RPMI7951 (cell line): ENCODE measurements at regions not wholly inside any gene's neighbourhood (a gene's known extent, or its start where the extent isn't known, plus 50 kb on each side); places are given as distances from the start of the nearest gene placed in this dataset.
"Not testable (repeated sequence)": the region's sequence is repeated elsewhere in the genome, so short reads cannot be mapped to it uniquely, and the experiment has no call there.

Source experiments
- DNase-seq: peaks from one replicate; pipeline ENCODE4 v3.0.0-alpha.2; 2012; ENCODE audit warnings: low read depth

DNA sequence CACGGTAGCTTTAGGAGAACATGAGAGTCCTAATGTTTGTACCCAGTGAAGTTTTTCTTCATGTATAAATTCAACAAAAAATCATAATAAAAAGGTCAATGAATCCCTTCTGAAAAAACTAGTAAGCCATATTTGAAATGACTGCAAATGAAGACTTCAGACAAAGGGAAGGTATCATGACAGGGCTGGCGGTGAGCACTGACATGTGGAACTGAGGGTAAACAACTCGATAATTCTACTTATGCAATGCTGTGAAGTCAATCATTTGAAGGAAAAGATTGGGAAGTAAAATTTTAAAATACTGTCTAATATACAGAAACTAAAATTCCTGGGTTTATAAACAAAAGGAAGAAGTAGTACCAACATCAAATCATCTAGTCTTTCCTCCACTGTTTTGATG lies 190.2 kb upstream of the COPS8 start:
- no peak for DNase-seq

DNA sequence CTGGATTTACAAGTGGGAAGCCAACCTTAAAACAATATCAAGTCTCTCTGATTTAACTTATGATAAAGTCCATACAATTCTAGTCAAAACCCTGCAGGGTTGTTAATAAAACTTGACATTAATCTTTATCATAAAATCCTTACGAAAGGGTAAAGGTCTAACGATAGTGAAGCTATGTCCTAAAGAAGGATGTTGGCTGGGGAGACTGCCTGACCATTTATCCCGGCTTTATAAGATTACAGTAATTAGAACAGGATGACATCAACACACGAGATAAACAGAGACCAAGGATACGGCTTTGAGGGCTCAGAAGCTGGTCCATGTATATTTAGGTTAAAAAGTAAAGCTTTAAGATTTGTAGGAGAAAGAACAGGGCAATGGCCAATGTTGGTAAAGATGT lies 189.0 kb upstream of the COPS8 start:
- DNase-seq, result no peak

DNA sequence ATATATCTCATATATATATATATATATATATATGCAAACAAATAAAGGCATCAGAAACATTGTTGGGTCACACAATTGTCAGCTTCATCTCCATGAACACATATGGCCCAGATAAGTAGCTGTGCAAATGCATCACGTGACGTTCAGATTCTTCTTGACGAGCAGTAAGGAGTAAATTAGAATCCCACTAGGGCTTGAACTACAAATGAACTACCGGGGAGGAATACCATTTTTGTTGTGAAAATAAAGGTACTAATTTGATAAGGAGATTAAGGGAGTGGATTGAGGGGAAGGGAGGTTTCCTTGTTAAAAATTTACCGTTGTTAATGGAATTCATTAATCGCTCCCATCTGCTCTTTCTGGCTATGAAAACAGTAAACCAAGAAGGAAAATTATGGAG lies 186.5 kb upstream of the COPS8 start:
- DNase-seq, result no peak

DNA sequence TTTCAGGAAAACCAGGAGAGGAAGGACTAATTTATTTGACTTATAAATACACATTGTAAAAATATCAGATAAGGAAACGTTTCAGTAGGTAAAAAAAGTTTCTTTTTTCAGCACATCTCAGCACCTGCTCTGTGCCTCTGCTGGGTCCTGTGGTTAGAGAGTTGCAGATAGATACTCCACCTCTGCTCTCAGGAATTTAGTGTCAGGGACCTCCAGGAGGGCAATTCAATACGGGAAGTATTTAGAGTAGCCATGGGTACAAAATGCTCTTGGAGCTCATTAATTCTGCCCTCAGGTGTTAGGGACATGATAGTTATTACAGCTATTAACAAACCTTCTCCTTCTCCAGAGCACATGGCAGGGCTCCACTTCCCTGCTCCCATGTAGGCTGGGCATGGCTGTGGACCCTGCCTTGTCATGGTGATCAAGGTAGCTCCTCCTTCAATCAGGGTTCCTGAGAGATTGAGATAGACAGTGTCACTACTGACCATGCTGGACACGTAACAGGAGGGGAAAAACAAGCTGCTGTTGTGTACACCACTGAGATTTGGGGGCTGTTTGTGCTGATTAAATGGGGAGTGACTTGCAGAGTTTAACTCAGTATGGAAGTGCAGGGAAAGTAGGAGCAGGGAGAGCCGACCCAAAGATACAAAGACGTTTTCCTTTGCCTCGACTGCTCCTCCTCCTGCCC lies 185.6 kb upstream of the COPS8 start:
- no peak for DNase-seq

DNA sequence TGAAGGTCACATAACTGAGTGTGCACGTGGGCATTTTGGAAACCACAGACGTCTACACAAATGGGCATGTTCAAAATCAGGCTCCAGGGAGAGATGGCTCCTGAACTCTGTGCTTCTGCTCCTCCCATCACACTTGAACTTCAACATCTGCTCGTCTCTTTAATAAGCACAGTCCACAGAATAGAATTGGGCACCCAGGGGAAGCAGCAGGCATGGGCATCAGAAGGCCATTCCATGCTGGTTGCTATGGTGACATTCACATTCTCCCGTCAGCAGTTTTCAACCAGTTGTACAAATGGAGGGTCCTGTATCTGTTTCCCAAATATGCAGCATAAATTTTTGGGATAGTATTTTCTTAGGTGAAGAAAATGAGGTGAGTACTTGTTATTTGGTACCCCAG lies 183.7 kb upstream of the COPS8 start:
- no peak for DNase-seq

DNA sequence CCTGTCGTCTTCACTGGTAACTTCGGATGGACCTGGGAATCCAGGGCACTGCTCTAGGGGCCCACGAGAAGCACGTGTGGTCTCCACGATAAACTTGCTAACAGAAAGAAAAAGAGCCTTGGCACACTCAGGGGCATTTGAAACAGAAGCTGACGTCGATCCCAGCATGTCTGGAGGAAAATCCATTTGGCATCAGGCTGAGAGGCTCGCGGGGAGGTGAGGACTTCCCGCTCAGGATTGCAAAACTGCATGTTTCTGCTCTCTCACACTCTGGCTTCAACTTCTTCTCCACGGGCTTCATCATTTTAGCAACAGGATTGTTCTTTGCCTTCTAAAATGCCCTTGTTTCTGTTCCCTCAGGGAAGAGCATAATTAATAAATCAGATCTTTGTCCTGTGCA lies 181.7 kb upstream of the COPS8 start:
- no peak for DNase-seq

DNA sequence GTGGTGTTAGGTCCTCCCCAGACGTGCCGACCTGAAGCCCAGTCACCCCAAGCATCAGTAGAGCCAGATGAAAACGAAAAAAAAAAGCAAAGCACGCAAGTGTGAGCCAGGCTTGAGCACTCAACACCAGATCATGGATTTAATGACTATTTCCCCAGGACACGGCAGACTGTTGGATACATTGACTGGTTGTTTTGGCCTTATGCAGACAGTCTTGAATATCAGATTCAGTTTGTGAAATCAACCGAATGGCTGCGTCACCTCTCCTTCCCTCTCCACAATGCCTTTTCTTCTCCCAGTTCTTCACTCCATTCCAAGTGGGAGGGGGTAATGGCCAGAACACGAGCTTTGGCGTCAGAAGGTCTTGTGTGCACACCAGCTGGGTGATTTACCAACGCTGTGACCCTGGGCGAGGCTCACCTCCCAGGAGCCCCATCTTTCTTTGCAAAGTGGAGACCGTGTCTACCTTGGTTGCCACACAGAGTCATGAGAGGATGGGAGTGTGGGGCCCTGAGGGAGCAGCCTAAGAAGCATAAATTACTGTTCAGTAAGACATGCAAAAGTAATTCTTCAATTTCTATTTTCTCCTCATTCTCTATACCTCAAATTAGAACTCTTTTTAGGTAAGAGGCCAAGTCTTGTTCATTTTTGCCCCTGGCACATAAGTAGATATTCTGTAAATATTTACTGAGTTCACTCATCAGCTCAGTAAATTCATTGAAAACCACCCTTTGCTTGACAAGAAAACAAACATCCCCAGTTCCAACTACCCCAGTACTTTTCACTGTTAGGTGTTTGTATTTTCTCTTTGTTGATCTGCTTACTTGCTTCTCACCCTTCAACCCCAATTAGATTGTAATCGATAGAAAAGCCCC lies 181.1 kb upstream of the COPS8 start:
- no peak for DNase-seq

DNA sequence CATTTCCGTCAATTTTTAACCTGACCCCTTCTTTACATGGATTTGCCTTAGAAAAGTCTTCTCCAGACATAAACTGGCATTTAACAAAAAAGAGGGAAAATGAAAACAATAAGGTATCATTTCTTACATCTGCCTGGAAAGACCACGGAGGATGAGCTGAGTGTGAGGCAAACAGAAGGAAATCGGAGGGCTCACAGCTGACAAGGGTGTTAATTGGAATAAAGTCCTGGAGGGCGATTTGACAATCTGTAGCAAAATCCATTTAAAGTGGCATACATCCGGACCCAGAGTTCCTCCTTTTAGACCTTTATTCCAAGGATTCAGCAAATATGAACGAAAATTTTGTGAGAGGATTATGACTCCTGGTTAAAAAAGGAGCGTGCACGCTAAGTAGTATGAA lies 179.7 kb upstream of the COPS8 start:
- DNase-seq, result no peak

DNA sequence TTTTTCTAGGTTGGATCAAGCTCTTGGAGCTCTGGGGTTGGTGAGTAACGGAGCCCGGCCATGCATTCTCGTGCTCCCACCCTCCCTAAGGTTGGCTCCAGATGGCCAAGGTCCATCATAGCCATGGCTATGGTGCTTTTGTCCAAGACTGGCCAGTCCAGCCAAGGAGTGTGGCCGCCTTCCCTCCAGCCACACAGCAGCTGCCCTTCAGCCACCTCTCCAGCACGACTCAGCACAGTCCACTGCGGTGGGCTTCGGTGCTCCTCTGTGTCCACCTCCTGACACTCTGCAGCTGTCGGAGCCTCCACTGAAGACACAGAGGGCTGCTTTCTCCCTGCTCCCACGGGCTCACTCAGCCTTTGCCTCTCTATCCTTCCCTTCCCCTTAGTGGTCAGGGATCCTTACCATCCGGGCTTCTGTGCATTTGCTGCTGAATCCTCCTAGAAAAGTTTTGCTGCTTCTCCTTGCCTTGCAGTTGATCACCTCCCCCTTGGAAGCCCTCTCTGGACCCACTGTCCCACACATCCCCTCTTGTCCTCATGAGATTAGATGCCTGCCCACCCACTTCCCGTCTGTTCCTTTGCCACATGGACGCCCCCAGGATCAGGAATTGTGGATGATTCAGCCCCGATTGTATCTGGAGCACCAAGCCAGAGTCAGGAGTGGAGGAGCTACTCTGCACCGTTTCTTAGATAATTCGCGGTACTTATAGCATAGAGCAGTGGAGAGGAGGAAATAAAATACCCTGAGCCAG lies 177.1 kb upstream of the COPS8 start:
- no peak for DNase-seq

DNA sequence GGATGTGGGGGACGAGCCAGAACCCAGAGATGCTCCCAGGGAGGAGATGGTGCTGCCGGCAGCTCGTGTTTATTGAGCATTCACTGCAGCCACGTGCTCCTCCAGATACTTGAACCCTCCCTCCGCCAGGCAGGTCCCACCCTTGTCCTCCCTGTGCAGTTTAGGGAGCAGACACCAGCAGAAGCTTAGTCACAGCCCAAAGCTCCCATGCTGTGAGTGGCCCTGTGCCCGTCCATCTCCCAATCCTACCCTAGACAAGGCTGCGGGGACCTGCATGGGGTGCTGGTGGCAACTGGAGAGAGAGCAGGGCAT lies 176.5 kb upstream of the COPS8 start:
- no peak for DNase-seq

DNA sequence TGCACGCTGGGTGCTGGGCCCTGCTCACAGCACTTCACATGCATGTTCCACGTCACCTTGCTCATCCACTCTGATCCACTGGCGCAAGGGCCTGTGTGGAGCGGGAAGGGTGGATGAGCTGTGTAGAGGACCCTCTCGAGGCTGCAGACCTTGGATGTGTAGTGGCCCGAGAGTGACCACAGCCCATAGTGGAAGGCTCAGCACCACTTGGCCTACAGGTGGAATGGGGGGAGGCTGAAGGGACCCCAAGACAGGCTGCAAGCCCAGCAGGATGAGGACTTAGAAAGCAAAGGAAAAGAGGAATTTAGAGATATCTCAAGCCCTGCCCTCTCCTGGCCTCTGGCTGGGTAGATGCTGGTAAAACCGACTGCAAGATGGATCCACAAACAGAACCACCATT lies 175.9 kb upstream of the COPS8 start:
- DNase-seq, result no peak

DNA sequence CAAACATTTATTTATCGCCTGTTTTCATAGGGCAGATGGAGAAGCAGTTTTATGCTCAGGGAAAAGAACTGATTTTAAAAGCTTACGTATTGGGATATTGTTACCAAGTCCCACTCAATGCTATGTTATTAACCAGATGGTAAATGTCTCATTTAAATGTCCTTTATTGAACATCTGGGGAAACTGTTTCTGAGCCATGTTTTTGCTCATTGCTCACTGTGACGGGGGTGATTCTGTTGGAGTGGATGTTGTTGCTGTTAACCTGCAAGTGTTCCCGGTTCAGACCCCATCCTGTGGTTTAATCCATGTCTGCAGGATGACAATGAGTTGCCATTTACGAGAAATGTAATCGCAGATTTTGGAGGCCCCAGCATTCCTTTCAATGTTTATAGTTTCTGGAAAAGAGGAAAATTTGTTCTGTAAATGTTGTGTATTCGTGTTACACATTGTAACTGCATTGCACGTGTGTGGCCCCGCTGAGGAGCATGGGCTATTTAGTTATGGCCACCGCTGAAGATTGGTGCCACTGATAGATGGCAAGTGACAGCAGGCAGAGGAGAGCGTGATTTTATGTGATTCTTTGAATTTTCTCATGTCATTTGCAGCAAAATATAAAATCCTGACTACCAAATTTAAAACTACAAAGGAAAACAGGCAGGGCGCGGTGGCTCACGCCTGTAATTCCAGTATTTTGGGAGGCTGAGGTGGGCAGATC lies 174.8 kb upstream of the COPS8 start:
- DNase-seq, result no peak

DNA sequence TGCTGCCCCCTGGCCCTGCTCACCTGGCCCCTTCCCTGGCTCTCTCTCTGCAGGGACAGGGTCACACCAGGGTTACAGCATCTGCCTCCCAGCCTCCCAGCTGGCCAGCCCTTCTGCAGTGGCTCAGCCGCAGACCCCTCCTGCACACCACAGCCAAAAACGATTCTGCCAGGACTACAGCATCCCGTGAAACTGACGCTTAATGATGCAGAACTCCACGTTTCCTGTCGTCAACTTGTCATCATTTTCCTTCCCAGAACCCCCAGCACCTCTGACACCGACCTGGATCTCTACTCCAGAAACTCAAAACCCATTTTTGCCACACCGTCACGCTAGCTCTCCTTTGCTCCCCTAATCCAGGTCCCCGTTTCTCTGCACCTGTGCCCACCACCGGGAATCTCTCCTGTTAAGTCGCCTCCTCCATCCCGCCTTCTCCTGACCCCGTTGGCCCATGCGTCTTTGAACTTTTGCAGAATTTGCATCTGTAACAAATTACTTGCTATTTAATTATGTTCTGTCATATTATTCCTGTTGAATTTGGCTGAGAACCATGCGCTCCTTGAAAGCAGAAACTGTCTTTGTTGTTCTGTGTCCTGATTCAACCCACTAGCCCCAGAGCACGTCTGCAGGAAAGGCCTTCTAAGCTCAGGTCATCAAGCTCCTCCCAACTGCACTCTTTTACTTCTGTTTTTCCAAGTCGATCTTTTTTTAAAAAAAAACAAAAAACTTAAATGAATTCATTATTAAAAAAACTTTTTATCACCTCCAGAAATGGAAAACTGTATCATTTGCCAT lies 173.2 kb upstream of the COPS8 start:
- no peak for DNase-seq

DNA sequence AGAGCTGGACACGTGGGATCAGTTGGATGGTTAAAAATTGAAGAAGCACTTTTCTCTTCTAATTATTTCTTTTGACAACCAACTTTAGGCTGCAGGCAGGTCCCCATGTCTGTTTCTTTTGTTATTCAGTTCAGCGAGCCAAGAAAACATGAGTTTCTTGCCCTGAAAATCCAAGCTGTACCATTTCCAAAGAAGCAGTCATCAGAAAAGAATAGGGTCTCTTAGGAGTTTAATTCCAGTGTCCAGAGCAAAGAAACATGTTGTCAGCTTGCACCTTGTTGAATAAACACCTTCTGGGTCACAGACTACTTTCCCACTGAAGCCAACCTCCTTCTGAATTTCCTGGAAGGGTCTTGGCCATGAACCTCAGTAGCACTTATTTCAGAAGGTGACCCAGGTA lies 170.5 kb upstream of the COPS8 start:
- no peak for DNase-seq

DNA sequence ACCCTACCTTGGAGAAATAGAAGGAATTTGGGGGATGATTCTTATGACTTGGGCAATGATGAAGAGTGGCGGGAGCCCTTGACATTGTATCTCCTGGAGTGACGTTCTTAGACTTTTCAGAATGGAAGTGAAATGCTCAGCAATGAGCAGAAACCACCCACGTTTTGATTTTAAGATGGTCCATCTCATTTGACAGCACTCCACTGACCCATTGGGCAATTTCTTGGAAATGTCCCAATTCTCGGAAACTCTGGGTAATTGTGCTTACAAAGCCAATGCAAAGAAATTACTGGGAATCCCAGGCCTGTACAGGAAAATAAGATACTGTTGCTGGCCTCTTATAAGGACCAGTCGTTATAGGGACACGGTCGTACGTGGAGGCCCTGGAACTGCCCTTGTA lies 170.0 kb upstream of the COPS8 start:
- DNase-seq, result no peak

DNA sequence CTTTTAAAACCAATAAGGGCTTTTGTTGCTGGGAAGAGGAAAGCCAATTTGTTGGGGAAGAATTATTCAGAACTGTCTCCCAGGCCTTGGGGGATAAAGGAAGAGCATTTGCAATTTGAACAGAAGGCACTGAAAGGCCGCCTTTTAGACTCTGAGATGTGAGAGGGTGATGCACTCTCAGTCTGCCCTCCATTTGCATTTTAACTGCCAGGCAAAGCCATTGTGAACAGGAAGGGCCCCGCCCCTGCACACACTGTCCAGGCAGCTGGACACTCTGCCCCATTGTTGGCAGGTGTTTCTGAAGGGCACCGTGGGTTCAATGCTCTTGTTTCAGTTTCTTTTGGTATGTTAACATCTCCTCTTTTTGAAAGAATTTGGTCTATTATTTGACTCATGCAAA lies 169.5 kb upstream of the COPS8 start:
- no peak for DNase-seq

DNA sequence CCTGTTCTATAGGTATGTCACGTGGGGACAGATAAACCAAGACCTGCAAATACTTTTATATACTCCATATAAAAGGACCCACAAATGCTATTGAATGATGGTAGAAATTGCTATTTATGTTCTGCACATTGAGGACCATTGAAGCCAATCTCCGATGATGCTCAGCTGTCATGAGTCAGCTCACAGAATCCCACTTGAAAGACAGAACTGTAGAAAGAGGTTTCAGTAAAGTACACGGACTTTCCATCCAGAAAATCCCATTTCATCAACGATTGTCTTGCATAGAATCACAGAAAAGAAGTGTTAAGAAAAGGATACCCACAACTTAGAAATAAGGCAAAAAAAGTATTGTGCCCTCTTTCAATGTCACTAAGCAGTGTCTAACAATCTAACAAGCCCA lies 169.0 kb upstream of the COPS8 start:
- no peak for DNase-seq

DNA sequence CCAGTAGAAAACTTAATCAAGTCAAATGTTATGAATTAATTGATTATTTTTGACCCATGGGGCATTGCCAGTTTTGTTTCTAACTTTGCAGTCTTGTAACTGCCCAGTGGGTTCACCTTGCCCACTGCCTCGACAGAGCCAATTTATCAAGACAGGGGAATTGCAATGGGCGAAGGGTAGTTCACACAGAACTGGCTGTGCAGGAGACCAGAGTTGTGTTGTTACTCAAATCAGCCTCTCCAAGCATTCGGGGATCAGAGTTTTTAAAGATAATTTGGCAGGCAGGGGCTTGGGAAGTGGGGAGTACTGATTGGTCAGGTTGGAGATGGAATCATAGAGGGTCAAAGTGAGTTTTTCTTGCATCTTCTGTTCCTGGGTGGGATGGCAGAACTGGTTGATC lies 168.5 kb upstream of the COPS8 start:
- DNase-seq, result no peak

DNA sequence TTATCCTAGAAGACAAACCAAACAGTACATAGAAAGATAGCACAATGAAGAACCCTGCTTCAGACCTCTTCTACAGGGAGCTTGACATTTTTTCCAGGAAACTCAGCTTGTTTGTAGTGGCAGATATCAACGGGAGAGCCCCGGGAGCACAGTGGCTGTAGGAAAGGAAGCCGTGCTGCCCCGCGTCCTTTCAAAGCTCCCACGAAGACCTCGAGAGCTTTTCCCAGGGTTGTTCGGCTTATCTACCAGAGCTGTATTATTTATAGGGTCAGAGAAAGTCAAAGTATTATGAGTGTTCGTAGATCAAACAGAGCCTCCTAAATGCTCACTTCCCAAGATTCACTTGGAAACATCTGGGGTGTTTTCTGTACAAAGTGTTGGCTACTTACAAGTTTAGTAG lies 167.1 kb upstream of the COPS8 start:
- DNase-seq, result no peak

DNA sequence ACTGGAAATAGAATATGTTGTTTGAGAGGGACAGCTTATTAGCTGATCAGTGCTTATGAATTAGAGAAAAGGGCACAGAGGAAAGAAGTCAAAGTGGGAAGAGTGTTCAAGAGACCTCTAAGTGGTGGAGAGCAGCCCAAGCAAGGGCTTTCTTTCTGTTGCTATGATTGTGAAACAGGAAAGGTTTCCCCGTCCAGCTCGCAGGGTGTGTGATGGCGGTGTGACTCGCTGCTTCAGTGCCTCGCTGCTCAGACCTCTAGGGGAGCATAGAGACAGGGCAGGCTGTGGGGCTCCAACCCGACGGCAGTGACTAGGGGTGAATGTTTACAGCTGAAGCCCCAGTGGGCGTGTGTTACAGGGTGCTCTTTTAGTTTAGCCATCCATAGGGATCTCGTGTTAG lies 166.5 kb upstream of the COPS8 start:
- no peak for DNase-seq

DNA sequence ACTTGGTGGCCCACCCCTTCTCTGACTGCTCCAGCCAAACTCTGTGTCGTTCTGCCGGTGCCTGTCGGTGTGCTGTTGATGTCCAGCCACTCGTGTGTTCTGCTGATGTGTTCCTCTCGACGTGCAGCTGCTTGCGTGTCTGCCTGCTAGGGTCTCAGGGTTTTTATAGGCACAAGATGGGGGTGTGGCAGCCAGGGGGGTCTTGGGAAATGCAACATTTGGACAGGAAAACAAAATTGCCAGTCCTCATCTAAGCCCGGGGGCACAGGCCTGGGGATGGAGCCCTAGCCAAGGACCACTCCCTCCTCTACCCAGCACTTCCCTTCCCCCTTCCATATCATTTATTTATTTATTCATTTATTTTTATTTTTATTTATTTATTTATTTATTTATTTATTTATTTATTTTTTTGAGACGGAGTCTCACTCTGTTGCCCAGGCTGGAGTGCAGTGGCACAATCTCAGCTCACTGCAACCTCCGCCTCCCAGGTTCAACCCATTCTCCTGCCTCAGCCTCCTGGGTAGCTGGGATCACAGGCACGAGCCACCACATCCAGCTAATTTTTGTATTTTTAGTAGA lies 165.8 kb upstream of the COPS8 start:
- not testable (repeated sequence) for DNase-seq
